LNCaP clone FGC (cell line): ENCODE measurements at regions not wholly inside any gene's neighbourhood (a gene's known extent, or its start where the extent isn't known, plus 50 kb on each side); places are given as distances from the start of the nearest gene placed in this dataset.

Experiments
- DNase-seq: peaks from one replicate; pipeline ENCODE4 v3.0.0-alpha.2; 2011; ENCODE audit warnings: low read depth
- H3K4me3 ChIP-seq: 2 replicates; pipeline ENCODE4 v1.5.1; 2011; ENCODE audit warnings: mild to moderate bottlenecking, low read depth, low read length, control low read depth
- TF ChIP-seq, protein P1 (sequence below): IDR thresholded peaks from 2 replicates; pipeline ENCODE4 v1.5.1; 2012; ENCODE audit warnings: mild to moderate bottlenecking; ENCODE audit not compliant: control insufficient read depth, insufficient read depth; ENCODE audit errors: extremely low read depth

DNA sequence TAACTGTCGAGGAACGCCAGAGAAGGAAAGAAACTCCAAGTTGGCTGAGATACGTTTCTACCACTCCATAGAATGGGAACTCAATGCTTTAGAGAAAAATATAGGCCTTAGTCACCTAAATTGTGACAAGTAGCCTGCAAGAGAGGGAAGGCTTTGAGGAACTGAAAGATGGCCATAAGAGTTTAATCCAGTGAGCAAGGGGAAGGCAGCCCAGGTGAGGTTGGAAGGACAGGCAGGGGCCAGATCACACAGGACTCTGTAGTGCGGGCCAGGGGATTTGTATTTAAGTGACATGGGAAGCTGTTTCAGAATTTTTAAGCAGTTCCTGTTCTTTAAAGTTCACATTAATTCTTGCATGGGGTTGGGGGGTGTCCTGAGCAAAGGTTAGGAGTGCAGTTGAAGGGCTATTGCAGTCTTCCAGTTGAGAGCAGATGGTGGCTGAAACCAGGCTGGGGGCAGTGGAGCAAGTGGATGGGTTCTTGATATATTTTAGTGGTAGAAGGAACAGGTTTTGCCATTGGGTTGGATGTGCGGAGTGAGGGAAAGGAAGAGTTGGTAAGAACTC is 138.9 kb upstream of the PELI1 start:
- H3K4me3 ChIP-seq: no peak overlapping the region
- TF ChIP-seq, protein P1, sequence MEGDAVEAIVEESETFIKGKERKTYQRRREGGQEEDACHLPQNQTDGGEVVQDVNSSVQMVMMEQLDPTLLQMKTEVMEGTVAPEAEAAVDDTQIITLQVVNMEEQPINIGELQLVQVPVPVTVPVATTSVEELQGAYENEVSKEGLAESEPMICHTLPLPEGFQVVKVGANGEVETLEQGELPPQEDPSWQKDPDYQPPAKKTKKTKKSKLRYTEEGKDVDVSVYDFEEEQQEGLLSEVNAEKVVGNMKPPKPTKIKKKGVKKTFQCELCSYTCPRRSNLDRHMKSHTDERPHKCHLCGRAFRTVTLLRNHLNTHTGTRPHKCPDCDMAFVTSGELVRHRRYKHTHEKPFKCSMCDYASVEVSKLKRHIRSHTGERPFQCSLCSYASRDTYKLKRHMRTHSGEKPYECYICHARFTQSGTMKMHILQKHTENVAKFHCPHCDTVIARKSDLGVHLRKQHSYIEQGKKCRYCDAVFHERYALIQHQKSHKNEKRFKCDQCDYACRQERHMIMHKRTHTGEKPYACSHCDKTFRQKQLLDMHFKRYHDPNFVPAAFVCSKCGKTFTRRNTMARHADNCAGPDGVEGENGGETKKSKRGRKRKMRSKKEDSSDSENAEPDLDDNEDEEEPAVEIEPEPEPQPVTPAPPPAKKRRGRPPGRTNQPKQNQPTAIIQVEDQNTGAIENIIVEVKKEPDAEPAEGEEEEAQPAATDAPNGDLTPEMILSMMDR: no peak
- DNase-seq: no peak

DNA sequence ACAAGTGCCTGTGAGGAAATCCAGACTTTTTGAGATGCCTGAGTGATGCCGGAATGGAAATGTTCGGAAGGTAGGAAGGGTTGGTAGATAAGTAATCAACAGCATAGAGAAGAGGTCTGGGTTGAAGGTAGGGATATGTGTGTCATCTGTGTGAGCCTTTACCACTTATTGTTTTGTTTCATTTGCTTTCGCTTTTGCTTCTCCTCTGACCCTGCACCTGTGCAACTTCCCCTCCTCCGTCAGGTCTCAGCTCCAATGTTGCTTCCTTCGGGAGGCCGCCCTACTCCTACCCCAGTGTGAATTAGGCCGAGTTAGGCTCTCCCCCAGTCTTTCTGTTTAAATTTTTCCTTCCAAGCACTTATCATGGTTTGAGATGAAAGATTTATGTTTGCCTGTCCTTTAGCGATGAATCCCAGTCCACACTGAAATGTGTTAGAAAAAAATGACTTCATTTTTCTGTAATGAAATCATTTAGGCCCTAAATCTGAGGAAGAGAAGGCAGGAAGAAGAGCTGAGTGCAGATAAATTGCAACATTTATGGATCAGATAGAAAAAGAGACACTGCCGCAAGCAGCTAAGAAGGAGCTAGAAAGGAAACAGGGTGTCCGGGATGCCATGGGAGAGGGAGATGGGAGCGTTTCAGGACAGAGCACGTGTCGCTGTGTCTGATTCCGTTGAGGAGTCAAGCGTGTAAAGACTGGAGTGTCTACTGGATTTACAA is 139.6 kb upstream of the PELI1 start:
- no peak overlapping the region for H3K4me3 ChIP-seq
- no peak for DNase-seq
- TF ChIP-seq, protein P1: no peak

DNA sequence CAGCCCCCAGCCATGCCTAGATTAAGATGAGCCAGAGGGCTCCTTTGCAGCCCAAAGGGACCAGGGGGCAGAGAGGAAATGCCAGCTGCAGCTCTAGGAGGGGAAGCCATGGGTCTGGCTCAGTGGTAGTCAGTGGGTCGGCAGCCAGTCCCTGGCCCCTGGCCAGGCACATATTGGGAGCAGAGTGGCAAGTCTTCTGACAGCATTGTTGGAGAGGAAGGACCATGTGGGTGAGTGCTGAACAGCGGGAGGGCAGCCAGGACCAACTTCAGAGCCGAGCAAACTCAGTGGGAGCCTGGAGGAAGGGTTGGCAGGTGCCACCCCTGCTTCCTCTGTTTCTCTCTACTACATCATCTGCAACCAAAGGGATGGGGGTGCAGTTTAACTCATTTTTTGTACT is 140.5 kb upstream of the PELI1 start:
- no peak overlapping the region for H3K4me3 ChIP-seq
- TF ChIP-seq, protein P1: no peak
- no peak for DNase-seq

DNA sequence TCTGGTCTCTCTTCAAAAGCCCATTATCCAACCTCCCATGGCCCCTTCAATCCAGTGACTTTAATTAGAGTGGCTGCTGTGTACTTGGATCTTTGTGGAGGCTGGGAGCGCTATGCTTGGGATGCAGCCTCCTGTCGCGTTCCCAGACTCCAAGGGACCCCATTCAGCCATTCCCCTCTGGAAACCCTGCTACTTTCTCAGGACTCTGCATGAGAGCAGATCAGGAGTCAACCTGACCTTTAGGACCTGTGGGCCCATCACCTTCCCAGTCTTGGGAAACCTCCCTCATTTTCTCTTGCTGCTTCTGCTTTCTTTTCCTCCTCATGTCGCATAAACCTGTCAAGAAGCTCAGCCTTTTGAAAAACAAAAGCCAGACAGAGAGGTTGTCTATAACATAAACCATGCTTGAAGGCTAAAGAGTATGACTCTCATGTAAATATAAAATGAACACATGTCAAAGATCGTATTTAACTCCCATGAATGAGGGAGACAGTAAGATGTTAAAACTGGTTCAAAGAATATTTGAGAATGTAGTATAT is 143.1 kb upstream of the PELI1 start:
- no peak for DNase-seq
- TF ChIP-seq, protein P1: no peak
- no peak overlapping the region for H3K4me3 ChIP-seq

DNA sequence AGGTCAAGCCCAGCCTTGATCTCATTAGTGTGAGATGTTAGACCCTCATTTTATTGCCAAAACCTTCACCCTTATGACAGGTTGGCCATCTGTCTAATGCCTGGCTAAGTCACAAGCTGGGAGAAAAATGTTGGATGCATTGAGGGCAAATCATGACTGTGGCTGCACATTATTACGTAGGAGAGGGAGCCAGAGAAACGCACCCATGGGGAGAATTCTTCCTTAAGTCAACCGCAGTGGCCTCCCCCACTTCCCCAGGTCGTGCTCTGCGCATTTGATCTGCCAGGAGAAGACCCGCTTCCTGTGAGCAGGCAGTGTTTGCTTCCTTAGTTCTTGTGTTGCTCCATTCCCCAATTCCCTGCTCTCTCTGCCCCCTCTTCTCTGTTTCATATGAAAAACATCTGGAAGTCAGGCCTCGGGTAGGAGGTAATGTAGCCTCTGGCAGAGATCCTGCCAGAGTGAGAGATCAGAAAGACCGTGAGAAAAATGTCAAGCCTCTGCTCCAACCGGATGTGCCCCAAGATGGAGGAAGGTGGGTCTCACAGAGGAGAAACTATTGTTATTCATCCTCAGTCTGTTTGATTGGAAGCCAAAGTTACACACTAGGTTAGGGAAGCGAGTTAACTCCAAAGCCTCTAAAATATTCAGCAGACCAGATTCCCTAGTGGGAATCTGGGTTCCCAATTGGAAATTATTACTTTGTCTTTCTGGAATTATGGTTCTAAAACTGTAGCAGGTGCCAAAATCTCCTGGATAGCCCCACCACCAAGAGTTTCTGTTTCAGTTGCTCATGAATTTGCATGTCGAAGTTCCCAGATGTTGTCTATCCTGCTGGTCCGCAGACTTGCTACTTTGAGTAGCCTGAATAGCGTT is 144.3 kb upstream of the PELI1 start:
- TF ChIP-seq, protein P1: no peak
- H3K4me3 ChIP-seq: no peak overlapping the region
- DNase-seq: no peak

DNA sequence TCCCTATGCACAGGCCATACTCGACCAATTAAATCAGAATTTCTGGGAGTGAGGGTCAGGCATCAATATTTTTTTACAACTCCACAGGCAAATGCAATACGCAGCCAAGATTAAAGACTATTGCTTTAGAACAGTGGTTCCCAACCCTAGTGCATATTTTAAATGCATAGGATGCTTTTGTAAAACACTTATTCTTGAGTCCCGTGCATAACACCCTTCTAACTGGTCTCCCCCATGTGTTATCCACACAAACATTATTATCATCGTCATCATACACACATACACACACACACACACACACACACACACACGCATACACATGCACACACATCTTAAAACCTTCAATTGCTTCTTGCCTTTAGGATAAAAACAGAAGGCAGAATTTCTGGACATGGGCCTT is 145.0 kb upstream of the PELI1 start:
- H3K4me3 ChIP-seq: no peak overlapping the region
- DNase-seq: no peak
- TF ChIP-seq, protein P1: no peak
